ENCODE measurements at regions not wholly inside any gene's neighbourhood (a gene's known extent, or its start where the extent isn't known, plus 50 kb on each side); places are given as distances from the start of the nearest gene placed in this dataset.

- peak; percentile 6 for DNase-seq (ENCODE audit: extremely low spot score)
- TF ChIP-seq CTCF (IDR thresholded peaks at IDR 0.05; ENCODE audit: control extremely low read depth, extremely low read depth, low read depth, missing control alignments) = no peak
- ChIA-PET POLR2A (no interaction called here), CTCF (interaction anchor here (1.1 to 1.8 kb wide), 2 partner anchors 16 to 19 kb away, joined by 3 to 4 read pairs; no protein-coding TSS in a partner anchor)
These were observed 419.4 kb downstream of the GPATCH2 start for GRCh38 chr1:217211486-217211885.

GRCh38 chr1:217205578-217205977, 425.3 kb downstream of the GPATCH2 start:
- ChIA-PET POLR2A (no interaction called here), CTCF (no interaction called here)
- no peak for TF ChIP-seq CTCF (IDR thresholded peaks at IDR 0.05; ENCODE audit: control extremely low read depth, extremely low read depth, low read depth, missing control alignments)
- DNase-seq (ENCODE audit: extremely low spot score) = no peak

- no peak for TF ChIP-seq CTCF (IDR thresholded peaks at IDR 0.05; ENCODE audit: control extremely low read depth, extremely low read depth, low read depth, missing control alignments)
- CTCF ChIA-PET = interaction anchor here (1.5 kb wide), 1 partner anchor 9 kb away, joined by 5 read pairs; no protein-coding TSS in a partner anchor
- no peak for DNase-seq (ENCODE audit: extremely low spot score)
- POLR2A ChIA-PET = no interaction called here
These were observed 434.3 kb downstream of the GPATCH2 start for GRCh38 chr1:217196616-217197015.

- CTCF ChIA-PET = interaction anchor here (1.3 to 1.5 kb wide), 2 partner anchors 11 to 25 kb away, joined by 3 read pairs; no protein-coding TSS in a partner anchor
- POLR2A ChIA-PET = no interaction called here
- no peak for DNase-seq (ENCODE audit: extremely low spot score)
- TF ChIP-seq CTCF (IDR thresholded peaks at IDR 0.05; ENCODE audit: control extremely low read depth, extremely low read depth, low read depth, missing control alignments) = no peak
These were observed 437.7 kb downstream of the GPATCH2 start for GRCh38 chr1:217193151-217193550.

GRCh38 chr1:217191441-217191840, 439.4 kb downstream of the GPATCH2 start:
- no peak for DNase-seq (ENCODE audit: extremely low spot score)
- POLR2A ChIA-PET = no interaction called here
- no peak for TF ChIP-seq CTCF (IDR thresholded peaks at IDR 0.05; ENCODE audit: control extremely low read depth, extremely low read depth, low read depth, missing control alignments)
- CTCF ChIA-PET = no interaction called here

GRCh38 chr1:217190359-217190758, 440.5 kb downstream of the GPATCH2 start:
- CTCF ChIA-PET = no interaction called here
- TF ChIP-seq CTCF (IDR thresholded peaks at IDR 0.05; ENCODE audit: control extremely low read depth, extremely low read depth, low read depth, missing control alignments) = no peak
- no peak for DNase-seq (ENCODE audit: extremely low spot score)
- POLR2A ChIA-PET = no interaction called here

- POLR2A ChIA-PET = no interaction called here
- no peak for DNase-seq (ENCODE audit: extremely low spot score)
- CTCF ChIA-PET = interaction anchor here (0.8 kb wide), 1 partner anchor 9 kb away, joined by 3 read pairs; no protein-coding TSS in a partner anchor
- no peak for TF ChIP-seq CTCF (IDR thresholded peaks at IDR 0.05; ENCODE audit: control extremely low read depth, extremely low read depth, low read depth, missing control alignments)
These were observed 441.5 kb downstream of the GPATCH2 start for GRCh38 chr1:217189362-217189761.

Measured in GM10248 (cell line).